ENCODE measurements at regions not wholly inside any gene's neighbourhood (a gene's known extent, or its start where the extent isn't known, plus 50 kb on each side); places are given as distances from the start of the nearest gene placed in this dataset.
A peak's percentile ranks its signal among the peaks of the same experiment; 100 is the strongest.

GRCh38 chr22:27686534-27686933 lies 115.0 kb downstream of the MN1 start:
- WGBS, 3 donors: 39 to 49% (median 45%) methylated on average over 10 of the region's 10 CpGs
- DNase-seq: peak; percentile 36 to 87
- Histone ChIP-seq H3K4me3 (ENCODE audit: low read depth in 1 of 3, low read length in 3 of 3) (no peak overlapping the region), H3K9me3 (ENCODE audit: control insufficient read depth in 2 of 2, insufficient read depth in 1 of 2, low read depth in 1 of 2, low read length in 1 of 2) (peaks cover 0 to 8% of the 10 kb centered on the region in 2 donors), H3K27me3 (ENCODE audit: control insufficient read depth in 3 of 3, insufficient read depth in 3 of 3, low read length in 3 of 3) (no peaks in the 10 kb centered on the region), H3K36me3 (ENCODE audit: control insufficient read depth in 3 of 3, insufficient read depth in 2 of 3, low read depth in 1 of 3, low read length in 3 of 3) (no peaks in the 10 kb centered on the region), H3K27ac (ENCODE audit: low read depth in 1 of 3, low read length in 2 of 3) (peak overlapping the region in 2 of 3 donors; percentile 63 to 66), H3K4me1 (ENCODE audit: control insufficient read depth in 3 of 3, insufficient read depth in 2 of 3, low read depth in 1 of 3, low read length in 2 of 3) (peaks cover 0 to 15% (median 0%) of the 10 kb centered on the region in 3 donors)
- FAIRE-seq: no peak

DNA sequence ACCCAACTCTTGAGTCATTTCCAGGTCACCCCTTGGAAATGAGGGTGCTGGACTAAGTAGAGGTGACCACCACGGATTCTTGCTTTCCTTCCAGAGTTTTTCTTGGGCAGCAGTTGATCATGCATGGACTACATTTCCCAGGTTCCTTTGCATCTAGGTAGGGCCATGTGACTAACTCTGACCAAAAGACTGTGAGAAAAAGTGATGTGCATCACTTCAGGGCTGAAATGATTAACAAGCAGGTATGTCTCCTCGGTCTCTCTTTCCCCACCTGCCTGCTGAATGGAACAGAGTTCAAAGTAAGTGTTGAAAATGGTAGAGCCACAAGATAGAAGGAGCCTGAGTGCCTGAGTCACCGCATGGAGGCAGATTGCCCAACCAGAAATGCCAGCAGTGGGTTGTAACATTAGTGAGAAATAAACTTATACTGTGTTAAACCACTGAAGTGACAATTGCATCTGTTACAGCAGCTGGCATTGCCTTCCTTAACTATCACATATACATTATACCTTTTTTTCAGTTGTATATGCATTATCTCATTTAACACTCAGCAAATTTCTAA lies 113.5 kb downstream of the MN1 start:
- Histone ChIP-seq H3K9me3 (ENCODE audit: control insufficient read depth in 2 of 2, insufficient read depth in 1 of 2, low read depth in 1 of 2, low read length in 1 of 2) (peaks cover 0 to 8% of the 10 kb centered on the region in 2 donors), H3K4me1 (ENCODE audit: control insufficient read depth in 3 of 3, insufficient read depth in 2 of 3, low read depth in 1 of 3, low read length in 2 of 3) (peaks cover 0 to 15% (median 0%) of the 10 kb centered on the region in 3 donors), H3K27me3 (ENCODE audit: control insufficient read depth in 3 of 3, insufficient read depth in 3 of 3, low read length in 3 of 3) (no peaks in the 10 kb centered on the region), H3K27ac (ENCODE audit: low read depth in 1 of 3, low read length in 2 of 3) (no peak overlapping the region), H3K4me3 (ENCODE audit: low read depth in 1 of 3, low read length in 3 of 3) (no peak overlapping the region), H3K36me3 (ENCODE audit: control insufficient read depth in 3 of 3, insufficient read depth in 2 of 3, low read depth in 1 of 3, low read length in 3 of 3) (no peaks in the 10 kb centered on the region)
- DNase-seq (no peak), FAIRE-seq (no peak)
- WGBS, 3 donors: 77 to 88% (median 84%) methylated on average over 3 of the region's 3 CpGs

- DNase-seq (no peak), FAIRE-seq (no peak)
- Histone ChIP-seq H3K27me3 (ENCODE audit: control insufficient read depth in 3 of 3, insufficient read depth in 3 of 3, low read length in 3 of 3) (no peaks in the 10 kb centered on the region), H3K36me3 (ENCODE audit: control insufficient read depth in 3 of 3, insufficient read depth in 2 of 3, low read depth in 1 of 3, low read length in 3 of 3) (no peaks in the 10 kb centered on the region), H3K4me3 (ENCODE audit: low read depth in 1 of 3, low read length in 3 of 3) (no peak overlapping the region), H3K27ac (ENCODE audit: low read depth in 1 of 3, low read length in 2 of 3) (no peak overlapping the region), H3K4me1 (ENCODE audit: control insufficient read depth in 3 of 3, insufficient read depth in 2 of 3, low read depth in 1 of 3, low read length in 2 of 3) (peaks cover 0 to 15% (median 0%) of the 10 kb centered on the region in 3 donors), H3K9me3 (ENCODE audit: control insufficient read depth in 2 of 2, insufficient read depth in 1 of 2, low read depth in 1 of 2, low read length in 1 of 2) (peaks cover 0 to 8% of the 10 kb centered on the region in 2 donors)
- 88 to 93% (median 91%) methylated on average over 1 of the region's 1 CpG for WGBS, 3 donors
Measured at GRCh38 chr22:27689664-27690063, 111.9 kb downstream of the MN1 start.

GRCh38 chr22:27690599-27690998 lies 111.0 kb downstream of the MN1 start:
- H3K4me1 ChIP-seq (ENCODE audit: control insufficient read depth in 3 of 3, insufficient read depth in 2 of 3, low read depth in 1 of 3, low read length in 2 of 3): peaks cover 0 to 15% (median 0%) of the 10 kb centered on the region in 3 donors
- no peaks in the 10 kb centered on the region for H3K36me3 ChIP-seq (ENCODE audit: control insufficient read depth in 3 of 3, insufficient read depth in 2 of 3, low read depth in 1 of 3, low read length in 3 of 3)
- FAIRE-seq (no peak), DNase-seq (no peak)
- no peaks in the 10 kb centered on the region for H3K27me3 ChIP-seq (ENCODE audit: control insufficient read depth in 3 of 3, insufficient read depth in 3 of 3, low read length in 3 of 3)
- no peak overlapping the region for H3K4me3 ChIP-seq (ENCODE audit: low read depth in 1 of 3, low read length in 3 of 3)
- peaks cover 0 to 8% of the 10 kb centered on the region in 2 donors for H3K9me3 ChIP-seq (ENCODE audit: control insufficient read depth in 2 of 2, insufficient read depth in 1 of 2, low read depth in 1 of 2, low read length in 1 of 2)
- no peak overlapping the region for H3K27ac ChIP-seq (ENCODE audit: low read depth in 1 of 3, low read length in 2 of 3)
- 66 to 80% (median 71%) methylated on average over 3 of the region's 3 CpGs for WGBS, 3 donors

GRCh38 chr22:27692243-27692642 lies 109.3 kb downstream of the MN1 start:
- 42 to 70% (median 51%) methylated on average over 4 of the region's 4 CpGs for WGBS, 3 donors
- no peaks in the 10 kb centered on the region for H3K27me3 ChIP-seq (ENCODE audit: control insufficient read depth in 3 of 3, insufficient read depth in 3 of 3, low read length in 3 of 3)
- H3K4me3 ChIP-seq (ENCODE audit: low read depth in 1 of 3, low read length in 3 of 3): no peak overlapping the region
- no peaks in the 10 kb centered on the region for H3K36me3 ChIP-seq (ENCODE audit: control insufficient read depth in 3 of 3, insufficient read depth in 2 of 3, low read depth in 1 of 3, low read length in 3 of 3)
- peaks cover 0 to under 1% (median 0%) of the 10 kb centered on the region in 3 donors for H3K4me1 ChIP-seq (ENCODE audit: control insufficient read depth in 3 of 3, insufficient read depth in 2 of 3, low read depth in 1 of 3, low read length in 2 of 3)
- DNase-seq (no peak), FAIRE-seq (no peak)
- H3K27ac ChIP-seq (ENCODE audit: low read depth in 1 of 3, low read length in 2 of 3): no peak overlapping the region
- H3K9me3 ChIP-seq (ENCODE audit: control insufficient read depth in 2 of 2, insufficient read depth in 1 of 2, low read depth in 1 of 2, low read length in 1 of 2): peaks cover 0 to 13% of the 10 kb centered on the region in 2 donors

DNA sequence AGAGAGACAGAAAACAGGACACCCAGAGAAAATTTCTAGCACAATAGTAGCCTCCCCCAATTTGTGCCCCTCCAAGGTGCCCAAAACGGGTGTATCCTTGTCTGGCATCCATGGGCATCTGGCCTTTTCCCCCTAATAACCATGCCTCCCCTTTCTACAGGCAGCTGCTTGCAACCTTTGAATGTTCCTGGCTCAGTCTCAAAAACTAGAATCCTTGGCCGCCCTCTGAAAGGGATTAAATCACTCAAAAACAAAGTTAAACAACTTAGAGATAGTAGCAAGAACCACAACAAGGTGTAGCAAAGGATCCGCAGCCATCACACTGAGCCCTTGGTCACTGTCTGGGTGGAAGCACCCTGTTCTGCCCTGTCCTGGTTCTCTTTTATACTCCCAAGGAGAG lies 105.6 kb downstream of the MN1 start:
- Histone ChIP-seq H3K27me3 (ENCODE audit: control insufficient read depth in 3 of 3, insufficient read depth in 3 of 3, low read length in 3 of 3) (no peaks in the 10 kb centered on the region), H3K4me1 (ENCODE audit: control insufficient read depth in 3 of 3, insufficient read depth in 2 of 3, low read depth in 1 of 3, low read length in 2 of 3) (no peaks in the 10 kb centered on the region), H3K4me3 (ENCODE audit: low read depth in 1 of 3, low read length in 3 of 3) (no peak overlapping the region), H3K9me3 (ENCODE audit: control insufficient read depth in 2 of 2, insufficient read depth in 1 of 2, low read depth in 1 of 2, low read length in 1 of 2) (peaks cover 0 to 9% of the 10 kb centered on the region in 2 donors), H3K36me3 (ENCODE audit: control insufficient read depth in 3 of 3, insufficient read depth in 2 of 3, low read depth in 1 of 3, low read length in 3 of 3) (no peaks in the 10 kb centered on the region), H3K27ac (ENCODE audit: low read depth in 1 of 3, low read length in 2 of 3) (no peak overlapping the region)
- FAIRE-seq (no peak), DNase-seq (no peak)
- 43 to 56% (median 54%) methylated on average over 3 of the region's 3 CpGs for WGBS, 3 donors

DNA sequence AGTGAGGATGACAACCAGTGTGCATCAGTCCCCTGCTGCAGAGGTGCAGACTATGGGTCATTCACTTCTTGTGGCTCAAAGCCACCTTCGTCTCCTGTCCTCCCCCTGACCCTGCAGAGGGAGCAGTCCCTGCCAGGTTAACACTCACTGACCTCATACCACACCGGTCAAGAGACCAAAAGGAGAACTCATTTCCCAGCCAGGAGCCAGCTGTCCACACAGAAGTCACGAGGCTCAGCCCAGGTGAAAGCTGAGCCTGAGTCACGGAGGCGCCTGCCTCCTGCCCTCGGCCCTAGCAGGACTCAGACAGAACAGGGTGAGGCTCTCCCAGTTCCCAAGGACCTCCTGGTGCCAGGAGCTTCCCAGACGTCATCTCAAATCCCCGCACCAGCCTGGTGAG lies 103.7 kb downstream of the MN1 start:
- H3K9me3 ChIP-seq (ENCODE audit: control insufficient read depth in 2 of 2, insufficient read depth in 1 of 2, low read depth in 1 of 2, low read length in 1 of 2): peaks cover 0 to 19% of the 10 kb centered on the region in 2 donors
- FAIRE-seq: no peak
- no peak overlapping the region for H3K27ac ChIP-seq (ENCODE audit: low read depth in 1 of 3, low read length in 2 of 3)
- no peaks in the 10 kb centered on the region for H3K4me1 ChIP-seq (ENCODE audit: control insufficient read depth in 3 of 3, insufficient read depth in 2 of 3, low read depth in 1 of 3, low read length in 2 of 3)
- WGBS, 3 donors: 70 to 82% (median 73%) methylated on average over 8 of the region's 8 CpGs
- DNase-seq: no peak
- H3K27me3 ChIP-seq (ENCODE audit: control insufficient read depth in 3 of 3, insufficient read depth in 3 of 3, low read length in 3 of 3): no peaks in the 10 kb centered on the region
- no peaks in the 10 kb centered on the region for H3K36me3 ChIP-seq (ENCODE audit: control insufficient read depth in 3 of 3, insufficient read depth in 2 of 3, low read depth in 1 of 3, low read length in 3 of 3)
- H3K4me3 ChIP-seq (ENCODE audit: low read depth in 1 of 3, low read length in 3 of 3): no peak overlapping the region
